ENCODE measurements at regions not wholly inside any gene's neighbourhood (a gene's known extent, or its start where the extent isn't known, plus 50 kb on each side); places are given as distances from the start of the nearest gene placed in this dataset.
A peak's percentile ranks its signal among the peaks of the same experiment; 100 is the strongest.

DNA sequence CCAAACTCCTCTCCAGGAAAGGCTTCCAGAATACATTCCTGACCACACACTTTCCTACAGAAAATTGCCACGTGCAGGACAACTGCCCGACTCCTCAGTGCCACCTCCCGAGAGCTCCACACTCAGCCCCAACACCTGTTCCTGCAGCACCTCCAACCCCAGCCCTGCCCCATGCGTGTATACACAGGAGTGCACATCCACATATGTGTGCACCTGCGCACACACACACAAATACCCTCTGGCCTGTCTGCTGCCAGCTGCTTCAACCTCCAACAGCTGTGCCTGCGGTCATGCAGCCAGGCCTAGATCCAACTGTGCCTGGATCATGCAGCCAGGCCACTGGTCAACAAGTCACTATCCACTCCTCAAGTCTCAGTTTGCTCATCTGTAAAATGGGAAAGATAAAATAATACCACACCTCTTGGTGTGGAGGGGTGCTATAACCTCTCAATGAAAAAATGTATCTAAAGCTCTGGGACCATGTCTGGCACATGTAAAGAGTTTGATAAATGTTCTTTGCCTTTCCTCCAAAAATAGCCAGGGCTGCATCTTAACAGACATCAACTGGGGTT is 152.1 kb upstream of the ID2 start:
- Histone ChIP-seq H3K36me3 (no peaks in the 10 kb centered on the region), H3K27me3 (no peaks in the 10 kb centered on the region), H3K4me3 (no peak overlapping the region), H3K4me1 (peaks cover 0 to 24% of the 10 kb centered on the region in 2 donors), H3K9me3 (no peaks in the 10 kb centered on the region), H3K27ac (no peak overlapping the region)
- no peak for DNase-seq (ENCODE audit: low spot score)
- TF ChIP-seq, protein P1, sequence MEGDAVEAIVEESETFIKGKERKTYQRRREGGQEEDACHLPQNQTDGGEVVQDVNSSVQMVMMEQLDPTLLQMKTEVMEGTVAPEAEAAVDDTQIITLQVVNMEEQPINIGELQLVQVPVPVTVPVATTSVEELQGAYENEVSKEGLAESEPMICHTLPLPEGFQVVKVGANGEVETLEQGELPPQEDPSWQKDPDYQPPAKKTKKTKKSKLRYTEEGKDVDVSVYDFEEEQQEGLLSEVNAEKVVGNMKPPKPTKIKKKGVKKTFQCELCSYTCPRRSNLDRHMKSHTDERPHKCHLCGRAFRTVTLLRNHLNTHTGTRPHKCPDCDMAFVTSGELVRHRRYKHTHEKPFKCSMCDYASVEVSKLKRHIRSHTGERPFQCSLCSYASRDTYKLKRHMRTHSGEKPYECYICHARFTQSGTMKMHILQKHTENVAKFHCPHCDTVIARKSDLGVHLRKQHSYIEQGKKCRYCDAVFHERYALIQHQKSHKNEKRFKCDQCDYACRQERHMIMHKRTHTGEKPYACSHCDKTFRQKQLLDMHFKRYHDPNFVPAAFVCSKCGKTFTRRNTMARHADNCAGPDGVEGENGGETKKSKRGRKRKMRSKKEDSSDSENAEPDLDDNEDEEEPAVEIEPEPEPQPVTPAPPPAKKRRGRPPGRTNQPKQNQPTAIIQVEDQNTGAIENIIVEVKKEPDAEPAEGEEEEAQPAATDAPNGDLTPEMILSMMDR (IDR thresholded peaks at IDR 0.05): no peak

DNA sequence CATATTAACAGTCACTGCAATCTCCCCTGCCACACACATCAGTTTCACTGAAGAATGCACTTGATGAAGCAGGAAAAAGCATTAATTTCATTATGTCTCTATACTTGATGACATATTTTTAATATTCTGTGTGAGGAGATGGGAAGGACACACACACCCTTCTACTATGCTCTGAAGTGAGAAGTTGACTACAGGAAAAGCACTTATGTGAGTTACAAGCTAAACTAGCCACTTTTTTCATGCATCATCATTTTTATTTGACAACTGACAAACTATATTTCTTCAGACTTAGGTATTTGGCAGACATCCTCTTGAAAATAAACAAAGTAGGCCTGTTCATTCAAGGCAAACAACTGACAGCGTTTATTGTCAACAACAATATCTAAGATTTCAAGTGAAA is 150.4 kb upstream of the ID2 start:
- no peak overlapping the region for H3K4me3 ChIP-seq
- peaks cover 0 to 26% of the 10 kb centered on the region in 2 donors for H3K4me1 ChIP-seq
- TF ChIP-seq, protein P1 (IDR thresholded peaks at IDR 0.05): no peak
- no peak overlapping the region for H3K27ac ChIP-seq
- no peaks in the 10 kb centered on the region for H3K9me3 ChIP-seq
- no peaks in the 10 kb centered on the region for H3K36me3 ChIP-seq
- DNase-seq (ENCODE audit: low spot score): no peak
- no peaks in the 10 kb centered on the region for H3K27me3 ChIP-seq

DNA sequence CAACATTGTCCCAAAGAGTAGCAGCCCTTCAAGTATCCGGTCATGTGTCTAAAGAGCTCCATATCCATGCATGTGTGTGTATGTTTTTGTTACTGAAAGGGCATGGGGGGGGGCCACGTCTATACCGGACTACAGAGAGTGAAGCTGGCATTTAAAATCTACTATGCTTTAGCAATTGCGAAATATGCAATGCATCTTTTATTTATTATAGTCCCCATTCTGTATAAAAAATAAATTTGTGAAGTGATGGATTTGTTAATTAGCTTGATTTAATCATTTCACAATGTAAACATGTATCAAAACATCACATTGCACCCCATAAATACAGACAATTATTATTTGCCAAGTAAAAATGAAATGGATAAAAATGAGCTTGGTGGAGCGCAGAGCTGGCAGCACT is 149.4 kb upstream of the ID2 start:
- Histone ChIP-seq H3K4me1 (peaks cover 0 to 28% of the 10 kb centered on the region in 2 donors), H3K27ac (no peak overlapping the region), H3K27me3 (no peaks in the 10 kb centered on the region), H3K36me3 (no peaks in the 10 kb centered on the region), H3K4me3 (no peak overlapping the region), H3K9me3 (no peaks in the 10 kb centered on the region)
- TF ChIP-seq, protein P1 (IDR thresholded peaks at IDR 0.05): no peak
- no peak for DNase-seq (ENCODE audit: low spot score)

DNA sequence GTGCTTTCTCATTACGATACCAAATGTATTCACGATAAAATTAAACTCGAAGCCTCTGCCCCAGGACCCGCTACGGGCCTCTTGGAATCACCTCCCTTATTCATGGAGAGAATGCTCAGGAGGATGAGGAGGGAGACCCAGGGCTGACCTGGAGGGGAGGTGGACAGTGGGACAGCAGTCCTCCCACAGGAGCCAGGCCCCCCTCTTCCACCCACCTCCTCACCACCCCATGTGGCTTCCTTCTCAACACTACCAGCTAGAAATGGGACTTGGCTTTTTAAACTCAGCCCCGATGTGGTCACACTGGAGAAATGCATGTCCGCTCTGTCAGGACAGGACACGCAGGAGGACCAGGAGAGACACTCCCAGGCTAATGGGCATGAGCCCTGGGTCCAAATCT is 147.9 kb upstream of the ID2 start:
- no peak for DNase-seq (ENCODE audit: low spot score)
- H3K9me3 ChIP-seq: no peaks in the 10 kb centered on the region
- peaks cover 0 to 38% of the 10 kb centered on the region in 2 donors for H3K4me1 ChIP-seq
- no peak overlapping the region for H3K4me3 ChIP-seq
- no peaks in the 10 kb centered on the region for H3K36me3 ChIP-seq
- peak overlapping the region in 1 of 2 donors; percentile 48 for H3K27ac ChIP-seq
- TF ChIP-seq, protein P1 (IDR thresholded peaks at IDR 0.05): no peak
- H3K27me3 ChIP-seq: no peaks in the 10 kb centered on the region

DNA sequence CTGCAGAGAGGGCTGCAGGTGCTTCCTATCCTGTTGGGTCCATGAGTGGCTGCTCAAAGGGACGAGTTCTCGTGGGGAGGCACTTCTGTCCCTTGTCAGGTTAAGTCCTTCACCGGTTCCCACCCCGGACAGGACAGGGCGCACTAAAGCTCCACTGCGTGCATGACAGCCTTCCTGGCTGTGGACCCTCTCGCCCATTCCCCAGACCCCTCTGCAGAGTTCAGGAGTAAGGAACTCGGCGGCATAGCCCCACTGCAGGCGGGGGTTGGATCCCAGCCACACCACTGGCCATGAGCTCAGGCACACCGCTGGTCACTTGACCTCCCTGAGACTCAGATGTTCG is 147.5 kb upstream of the ID2 start:
- TF ChIP-seq, protein P1 (IDR thresholded peaks at IDR 0.05): no peak
- H3K36me3 ChIP-seq: no peaks in the 10 kb centered on the region
- H3K27ac ChIP-seq: peak overlapping the region in 1 of 2 donors; percentile 48
- no peak overlapping the region for H3K4me3 ChIP-seq
- H3K4me1 ChIP-seq: peaks cover 0 to 41% of the 10 kb centered on the region in 2 donors
- no peaks in the 10 kb centered on the region for H3K27me3 ChIP-seq
- no peak for DNase-seq (ENCODE audit: low spot score)
- no peaks in the 10 kb centered on the region for H3K9me3 ChIP-seq

All from right atrium auricular region (tissue), 2 donors.